Ishikawa (cell line): ENCODE measurements at regions not wholly inside any gene's neighbourhood (a gene's known extent, or its start where the extent isn't known, plus 50 kb on each side); places are given as distances from the start of the nearest gene placed in this dataset.

Experiments
- RAD21 ChIP-seq: IDR thresholded peaks from 2 replicates; pipeline ENCODE4 v1.6.1; 2012; ENCODE audit warnings: low read depth
- REST ChIP-seq: IDR thresholded peaks from 2 replicates; pipeline ENCODE4 v1.6.1; 2012; ENCODE audit warnings: low read depth, mild to moderate bottlenecking
- TEAD4 ChIP-seq: IDR thresholded peaks from 2 replicates; pipeline ENCODE4 v1.6.1; 2012
- ZBTB7A ChIP-seq: IDR thresholded peaks from 2 replicates; pipeline ENCODE4 v1.6.1; 2012; ENCODE audit warnings: low read depth

GRCh38 chr1:239239529-239239928 is 146.8 kb upstream of the CHRM3 start:
- TF ChIP-seq ZBTB7A (no peak), RAD21 (no peak), REST (no peak), TEAD4 (no peak)
